Thyroid gland (tissue), 4 donors: ENCODE measurements at regions not wholly inside any gene's neighbourhood (a gene's known extent, or its start where the extent isn't known, plus 50 kb on each side); places are given as distances from the start of the nearest gene placed in this dataset.

Experiments
- DNase-seq, 2 donors: peaks; one replicate each; pipeline ENCODE4 v3.0.0-alpha.2; 2019
- H3K27ac ChIP-seq, 3 donors: fragments of 200-600 bp; sonication (generic); 1 replicate in 2 of 3; 2 replicates in 1 of 3; pipeline ENCODE4 v1.5.1; 2016 to 2019; ENCODE audit warnings: mild to moderate bottlenecking in 1 of 3, moderate library complexity in 1 of 3
- H3K27me3 ChIP-seq: fragments of 200-600 bp; sonication (generic); one replicate; pipeline ENCODE4 v1.5.1; 2019
- H3K36me3 ChIP-seq, 2 donors: fragments of 200-600 bp; sonication (generic); one replicate each; pipeline ENCODE4 v1.5.1; 2016 to 2019
- H3K4me1 ChIP-seq, 2 donors: fragments of 200-600 bp; sonication (generic); one replicate each; pipeline ENCODE4 v1.5.1; 2017 to 2019
- H3K4me3 ChIP-seq, 3 donors: fragments of 200-600 bp; sonication (generic); replicated peaks in 1 of 3; 1 replicate in 2 of 3; 2 replicates in 1 of 3; pipeline ENCODE4 v1.5.1; 2016; ENCODE audit warnings: mild to moderate bottlenecking in 1 of 3
- H3K9me3 ChIP-seq: fragments of 200-600 bp; sonication (generic); one replicate; pipeline ENCODE4 v1.5.1; 2017
- CTCF ChIP-seq, 6 experiments: fragments of 200-600 bp in 3 of 6; fragments of 450-650 bp in 3 of 6; sonication (generic) in 3 of 6; IDR thresholded peaks; one replicate each; pipeline ENCODE4 v1.5.1; 2016 to 2019; ENCODE audit warnings: antibody characterized with exemption in 6 of 6, mild to moderate bottlenecking in 2 of 6, inconsistent platforms in 1 of 6, moderate library complexity in 1 of 6
- POLR2A ChIP-seq, 2 donors: fragments of 450-650 bp; IDR thresholded peaks; one replicate each; pipeline ENCODE4 v1.6.1; 2017; ENCODE audit warnings: antibody characterized with exemption in 2 of 2, mild to moderate bottlenecking in 2 of 2, moderate library complexity in 1 of 2
- WGBS, 2 donors: methylation state at CpG; one replicate each; pipeline ENCODE4 v1.1.5; 2017; 5-methylcytosine and 5-hydroxymethylcytosine counted together
- intact Hi-C: fragments of 100-400 bp; cut with DNase I; formaldehyde crosslinking; loops from one replicate; pipeline ENCODE4 v1.15.1; 2023

- no peaks in the 10 kb centered on the region for H3K4me1 ChIP-seq
- H3K27me3 ChIP-seq, result no peaks in the 10 kb centered on the region
- no peak overlapping the region for H3K27ac ChIP-seq
- 70 to 85% methylated on average over 1 of the region's 1 CpG for WGBS, 2 donors
- TF ChIP-seq CTCF (IDR thresholded peaks at IDR 0.05) (no peak), POLR2A (IDR thresholded peaks at IDR 0.05) (no peak)
- no peak overlapping the region for H3K4me3 ChIP-seq
- no peak for DNase-seq
- intact Hi-C loops, result no loop called here
- no peaks in the 10 kb centered on the region for H3K36me3 ChIP-seq
- H3K9me3 ChIP-seq, result no peaks in the 10 kb centered on the region
Observed at GRCh38 chr2:185610301-185610700, 128.3 kb upstream of the FSIP2 start.

GRCh38 chr2:185618625-185619024, 120.0 kb upstream of the FSIP2 start:
- no peak for DNase-seq
- 38 to 100% methylated on average over 1 of the region's 1 CpG for WGBS, 2 donors
- intact Hi-C loops, result no loop called here
- Histone ChIP-seq H3K27ac (no peak overlapping the region), H3K9me3 (no peaks in the 10 kb centered on the region), H3K4me1 (no peaks in the 10 kb centered on the region), H3K27me3 (no peaks in the 10 kb centered on the region), H3K4me3 (no peak overlapping the region), H3K36me3 (no peaks in the 10 kb centered on the region)
- TF ChIP-seq POLR2A (IDR thresholded peaks at IDR 0.05) (no peak), CTCF (IDR thresholded peaks at IDR 0.05) (no peak)

GRCh38 chr2:185625604-185626003, 113.0 kb upstream of the FSIP2 start:
- H3K9me3 ChIP-seq, result no peaks in the 10 kb centered on the region
- DNase-seq, result no peak
- TF ChIP-seq POLR2A (IDR thresholded peaks at IDR 0.05), result no peak
- TF ChIP-seq CTCF (IDR thresholded peaks at IDR 0.05), result no peak
- H3K27ac ChIP-seq, result no peak overlapping the region
- H3K4me3 ChIP-seq, result no peak overlapping the region
- WGBS, 2 donors, result 83 to 93% methylated on average over 1 of the region's 1 CpG
- no peaks in the 10 kb centered on the region for H3K4me1 ChIP-seq
- no peaks in the 10 kb centered on the region for H3K36me3 ChIP-seq
- no peaks in the 10 kb centered on the region for H3K27me3 ChIP-seq
- intact Hi-C loops, result no loop called here

- Histone ChIP-seq H3K27ac (no peak overlapping the region), H3K4me1 (no peaks in the 10 kb centered on the region), H3K36me3 (no peaks in the 10 kb centered on the region), H3K9me3 (no peaks in the 10 kb centered on the region), H3K4me3 (no peak overlapping the region), H3K27me3 (no peaks in the 10 kb centered on the region)
- WGBS, 2 donors, result 21 to 26% methylated on average over 5 of the region's 5 CpGs
- DNase-seq, result no peak
- TF ChIP-seq POLR2A (IDR thresholded peaks at IDR 0.05) (no peak), CTCF (IDR thresholded peaks at IDR 0.05) (no peak)
- intact Hi-C loops, result no loop called here
Observed at GRCh38 chr2:185628985-185629384, 109.6 kb upstream of the FSIP2 start.

GRCh38 chr2:185633621-185634020, 105.0 kb upstream of the FSIP2 start:
- Histone ChIP-seq H3K36me3 (no peaks in the 10 kb centered on the region), H3K4me1 (no peaks in the 10 kb centered on the region), H3K27ac (no peak overlapping the region), H3K9me3 (no peaks in the 10 kb centered on the region), H3K4me3 (no peak overlapping the region), H3K27me3 (no peaks in the 10 kb centered on the region)
- no peak for DNase-seq
- 70% methylated on average over 2 of the region's 2 CpGs for WGBS, 2 donors
- TF ChIP-seq CTCF (IDR thresholded peaks at IDR 0.05) (no peak), POLR2A (IDR thresholded peaks at IDR 0.05) (no peak)
- intact Hi-C loops, result no loop called here
